ENCODE measurements at regions not wholly inside any gene's neighbourhood (a gene's known extent, or its start where the extent isn't known, plus 50 kb on each side); places are given as distances from the start of the nearest gene placed in this dataset.

DNA sequence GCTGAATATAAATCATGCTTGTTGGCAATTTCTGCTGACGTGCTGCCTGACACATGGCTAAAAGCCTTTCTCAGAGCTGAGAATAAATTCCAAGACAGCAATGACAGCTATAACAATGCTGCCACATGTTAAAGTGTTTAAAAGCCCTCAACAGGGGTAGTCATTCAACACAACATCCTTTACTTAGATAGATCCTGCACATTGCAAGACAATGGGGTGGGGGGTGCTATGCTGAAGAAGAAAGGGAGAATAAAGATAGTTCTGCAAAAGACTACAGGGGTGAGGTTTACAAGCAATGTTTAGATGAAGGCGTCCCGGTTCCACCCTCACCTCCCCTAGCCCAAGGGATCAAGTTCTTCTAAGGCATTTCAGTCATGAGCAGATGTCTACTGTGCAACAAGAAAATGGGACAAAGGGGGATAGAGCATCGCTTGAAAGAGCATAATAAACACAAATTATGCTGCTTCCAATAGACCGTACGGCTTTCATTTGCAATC, 291.0 kb upstream of the ACVR2A start:
- Histone ChIP-seq H3K4me1 (ENCODE audit: insufficient read depth, low read length, poor library complexity, severe bottlenecking) (no peaks in the 10 kb centered on the region), H3K27me3 (replicated peaks; ENCODE audit: insufficient read depth, low read depth, low read length, poor library complexity) (no peaks in the 10 kb centered on the region), H3K36me3 (ENCODE audit: insufficient read depth, low read length, poor library complexity, severe bottlenecking) (no peaks in the 10 kb centered on the region), H3K4me3 (ENCODE audit: low read depth, low read length, poor library complexity, severe bottlenecking) (no peak overlapping the region), H3K27ac (ENCODE audit: low read depth, low read length, poor library complexity, severe bottlenecking) (no peak overlapping the region), H3K9me3 (ENCODE audit: low read depth, low read length, poor library complexity, severe bottlenecking) (no peaks in the 10 kb centered on the region)
- DNase-seq (ENCODE audit: low spot score): no peak
- intact Hi-C loops (cut with micrococcal nuclease; ENCODE audit: unreplicated experiment): no loop called here
- no TSS peak for BruUV-seq (replicated peaks)
- POLR2A ChIA-PET (ENCODE audit: low non-redundant PET): no interaction called here
- CTCF ChIA-PET: no interaction called here
- no peak for TF ChIP-seq EZH2 (IDR thresholded peaks at IDR 0.05; ENCODE audit: borderline replicate concordance, low read depth, low read length, poor library complexity, severe bottlenecking)
- TF ChIP-seq, protein P1, sequence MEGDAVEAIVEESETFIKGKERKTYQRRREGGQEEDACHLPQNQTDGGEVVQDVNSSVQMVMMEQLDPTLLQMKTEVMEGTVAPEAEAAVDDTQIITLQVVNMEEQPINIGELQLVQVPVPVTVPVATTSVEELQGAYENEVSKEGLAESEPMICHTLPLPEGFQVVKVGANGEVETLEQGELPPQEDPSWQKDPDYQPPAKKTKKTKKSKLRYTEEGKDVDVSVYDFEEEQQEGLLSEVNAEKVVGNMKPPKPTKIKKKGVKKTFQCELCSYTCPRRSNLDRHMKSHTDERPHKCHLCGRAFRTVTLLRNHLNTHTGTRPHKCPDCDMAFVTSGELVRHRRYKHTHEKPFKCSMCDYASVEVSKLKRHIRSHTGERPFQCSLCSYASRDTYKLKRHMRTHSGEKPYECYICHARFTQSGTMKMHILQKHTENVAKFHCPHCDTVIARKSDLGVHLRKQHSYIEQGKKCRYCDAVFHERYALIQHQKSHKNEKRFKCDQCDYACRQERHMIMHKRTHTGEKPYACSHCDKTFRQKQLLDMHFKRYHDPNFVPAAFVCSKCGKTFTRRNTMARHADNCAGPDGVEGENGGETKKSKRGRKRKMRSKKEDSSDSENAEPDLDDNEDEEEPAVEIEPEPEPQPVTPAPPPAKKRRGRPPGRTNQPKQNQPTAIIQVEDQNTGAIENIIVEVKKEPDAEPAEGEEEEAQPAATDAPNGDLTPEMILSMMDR (conservative IDR thresholded peaks at IDR 0.05; ENCODE audit: low read depth, low read length): no peak

DNA sequence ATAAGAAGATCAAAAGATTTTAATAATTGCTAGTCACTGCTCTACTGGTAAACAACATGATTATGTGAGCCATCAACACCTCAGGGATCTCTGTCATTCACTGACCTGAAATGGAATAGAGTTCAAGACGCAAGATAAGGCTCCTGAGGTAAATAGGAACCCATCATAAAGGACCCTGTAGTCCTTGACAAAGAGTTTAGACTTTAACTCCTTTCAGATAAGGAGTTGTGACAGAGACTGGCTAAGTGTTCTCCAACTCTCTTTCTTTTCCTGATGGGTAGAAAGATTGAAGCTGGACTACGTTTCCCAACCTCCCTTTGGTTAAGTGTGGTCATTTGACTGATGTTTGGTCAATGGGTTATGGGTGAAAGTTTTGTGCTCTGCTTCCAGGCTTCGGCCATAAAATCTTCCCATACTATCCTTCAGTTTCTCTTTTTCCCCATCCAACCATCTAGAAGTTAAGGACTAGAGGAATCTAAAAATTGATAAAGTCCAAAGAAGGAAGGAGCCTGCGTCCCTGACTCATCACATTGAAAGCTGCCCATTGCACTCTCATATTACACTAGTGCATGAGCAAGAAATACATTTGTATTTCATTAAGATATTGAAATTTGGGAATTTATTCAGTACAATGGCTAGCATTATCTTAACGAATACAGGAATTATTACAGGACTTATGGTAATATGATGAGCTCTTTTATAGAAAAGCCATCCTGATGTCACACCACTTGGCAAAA, 293.7 kb upstream of the ACVR2A start:
- intact Hi-C loops (cut with micrococcal nuclease; ENCODE audit: unreplicated experiment): no loop called here
- TF ChIP-seq, protein P1 (conservative IDR thresholded peaks at IDR 0.05; ENCODE audit: low read depth, low read length): no peak
- TF ChIP-seq EZH2 (IDR thresholded peaks at IDR 0.05; ENCODE audit: borderline replicate concordance, low read depth, low read length, poor library complexity, severe bottlenecking): no peak
- H3K9me3 ChIP-seq (ENCODE audit: low read depth, low read length, poor library complexity, severe bottlenecking): no peaks in the 10 kb centered on the region
- no peaks in the 10 kb centered on the region for H3K27me3 ChIP-seq (replicated peaks; ENCODE audit: insufficient read depth, low read depth, low read length, poor library complexity)
- ChIA-PET POLR2A (ENCODE audit: low non-redundant PET) (no interaction called here), CTCF (no interaction called here)
- H3K4me1 ChIP-seq (ENCODE audit: insufficient read depth, low read length, poor library complexity, severe bottlenecking): no peaks in the 10 kb centered on the region
- H3K36me3 ChIP-seq (ENCODE audit: insufficient read depth, low read length, poor library complexity, severe bottlenecking): no peaks in the 10 kb centered on the region
- BruUV-seq (replicated peaks): no TSS peak
- no peak overlapping the region for H3K27ac ChIP-seq (ENCODE audit: low read depth, low read length, poor library complexity, severe bottlenecking)
- no peak overlapping the region for H3K4me3 ChIP-seq (ENCODE audit: low read depth, low read length, poor library complexity, severe bottlenecking)
- no peak for DNase-seq (ENCODE audit: low spot score)

DNA sequence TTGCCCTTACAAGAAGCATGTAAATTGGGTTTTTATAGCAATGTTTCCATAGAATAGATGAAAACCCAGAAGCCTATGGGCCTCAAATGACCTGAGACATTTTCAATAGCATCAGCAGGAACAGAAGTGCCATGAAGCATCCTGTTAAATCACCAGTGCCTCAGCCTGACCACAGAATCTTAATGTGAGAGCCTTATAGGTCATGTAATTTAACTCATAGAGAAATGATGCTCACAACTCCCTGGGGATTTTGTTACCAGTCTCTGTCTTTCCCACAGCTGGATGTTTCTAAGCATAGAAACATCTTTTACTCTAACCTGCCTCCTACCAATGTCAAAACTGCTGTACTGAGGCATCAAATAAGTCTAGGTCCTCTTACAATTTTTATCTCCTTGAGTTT, 295.8 kb upstream of the ACVR2A start:
- POLR2A ChIA-PET (ENCODE audit: low non-redundant PET): no interaction called here
- H3K27ac ChIP-seq (ENCODE audit: low read depth, low read length, poor library complexity, severe bottlenecking): no peak overlapping the region
- no peaks in the 10 kb centered on the region for H3K36me3 ChIP-seq (ENCODE audit: insufficient read depth, low read length, poor library complexity, severe bottlenecking)
- CTCF ChIA-PET: no interaction called here
- BruUV-seq (replicated peaks): no TSS peak
- TF ChIP-seq, protein P1 (conservative IDR thresholded peaks at IDR 0.05; ENCODE audit: low read depth, low read length): no peak
- TF ChIP-seq EZH2 (IDR thresholded peaks at IDR 0.05; ENCODE audit: borderline replicate concordance, low read depth, low read length, poor library complexity, severe bottlenecking): no peak
- no peaks in the 10 kb centered on the region for H3K9me3 ChIP-seq (ENCODE audit: low read depth, low read length, poor library complexity, severe bottlenecking)
- no peaks in the 10 kb centered on the region for H3K27me3 ChIP-seq (replicated peaks; ENCODE audit: insufficient read depth, low read depth, low read length, poor library complexity)
- intact Hi-C loops (cut with micrococcal nuclease; ENCODE audit: unreplicated experiment): no loop called here
- H3K4me3 ChIP-seq (ENCODE audit: low read depth, low read length, poor library complexity, severe bottlenecking): no peak overlapping the region
- H3K4me1 ChIP-seq (ENCODE audit: insufficient read depth, low read length, poor library complexity, severe bottlenecking): no peaks in the 10 kb centered on the region
- DNase-seq (ENCODE audit: low spot score): no peak
